ENCODE measurements at regions not wholly inside any gene's neighbourhood (a gene's known extent, or its start where the extent isn't known, plus 50 kb on each side); places are given as distances from the start of the nearest gene placed in this dataset.

DNA sequence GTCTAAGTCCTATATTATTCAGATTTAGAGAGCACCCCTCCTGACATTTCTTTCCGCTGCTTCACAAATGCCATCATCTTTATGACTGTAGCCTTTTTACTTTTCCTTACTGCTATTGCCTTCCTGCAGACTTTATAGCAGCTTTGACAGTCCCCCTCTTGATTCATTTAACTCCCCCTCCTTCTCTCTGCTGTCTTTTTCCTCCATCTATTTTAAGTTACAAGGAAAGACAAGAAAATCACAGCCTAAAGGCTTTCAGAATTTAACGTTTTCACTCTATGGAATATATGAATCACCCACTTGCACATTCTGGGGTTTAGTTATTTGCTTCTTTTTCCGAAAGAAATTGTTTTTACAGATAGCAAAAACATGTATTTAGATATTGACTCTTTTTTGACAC is 183.4 kb upstream of the SETBP1 start:
- TF ChIP-seq, protein P1, sequence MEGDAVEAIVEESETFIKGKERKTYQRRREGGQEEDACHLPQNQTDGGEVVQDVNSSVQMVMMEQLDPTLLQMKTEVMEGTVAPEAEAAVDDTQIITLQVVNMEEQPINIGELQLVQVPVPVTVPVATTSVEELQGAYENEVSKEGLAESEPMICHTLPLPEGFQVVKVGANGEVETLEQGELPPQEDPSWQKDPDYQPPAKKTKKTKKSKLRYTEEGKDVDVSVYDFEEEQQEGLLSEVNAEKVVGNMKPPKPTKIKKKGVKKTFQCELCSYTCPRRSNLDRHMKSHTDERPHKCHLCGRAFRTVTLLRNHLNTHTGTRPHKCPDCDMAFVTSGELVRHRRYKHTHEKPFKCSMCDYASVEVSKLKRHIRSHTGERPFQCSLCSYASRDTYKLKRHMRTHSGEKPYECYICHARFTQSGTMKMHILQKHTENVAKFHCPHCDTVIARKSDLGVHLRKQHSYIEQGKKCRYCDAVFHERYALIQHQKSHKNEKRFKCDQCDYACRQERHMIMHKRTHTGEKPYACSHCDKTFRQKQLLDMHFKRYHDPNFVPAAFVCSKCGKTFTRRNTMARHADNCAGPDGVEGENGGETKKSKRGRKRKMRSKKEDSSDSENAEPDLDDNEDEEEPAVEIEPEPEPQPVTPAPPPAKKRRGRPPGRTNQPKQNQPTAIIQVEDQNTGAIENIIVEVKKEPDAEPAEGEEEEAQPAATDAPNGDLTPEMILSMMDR (IDR thresholded peaks at IDR 0.05) = no peak
- TF ChIP-seq POLR2A (IDR thresholded peaks at IDR 0.05) = no peak
